ENCODE measurements at regions not wholly inside any gene's neighbourhood (a gene's known extent, or its start where the extent isn't known, plus 50 kb on each side); places are given as distances from the start of the nearest gene placed in this dataset.

- DNase-seq: no peak
Observed at GRCh38 chr6:119476024-119476423, 126.5 kb upstream of the MAN1A1 start.

DNA sequence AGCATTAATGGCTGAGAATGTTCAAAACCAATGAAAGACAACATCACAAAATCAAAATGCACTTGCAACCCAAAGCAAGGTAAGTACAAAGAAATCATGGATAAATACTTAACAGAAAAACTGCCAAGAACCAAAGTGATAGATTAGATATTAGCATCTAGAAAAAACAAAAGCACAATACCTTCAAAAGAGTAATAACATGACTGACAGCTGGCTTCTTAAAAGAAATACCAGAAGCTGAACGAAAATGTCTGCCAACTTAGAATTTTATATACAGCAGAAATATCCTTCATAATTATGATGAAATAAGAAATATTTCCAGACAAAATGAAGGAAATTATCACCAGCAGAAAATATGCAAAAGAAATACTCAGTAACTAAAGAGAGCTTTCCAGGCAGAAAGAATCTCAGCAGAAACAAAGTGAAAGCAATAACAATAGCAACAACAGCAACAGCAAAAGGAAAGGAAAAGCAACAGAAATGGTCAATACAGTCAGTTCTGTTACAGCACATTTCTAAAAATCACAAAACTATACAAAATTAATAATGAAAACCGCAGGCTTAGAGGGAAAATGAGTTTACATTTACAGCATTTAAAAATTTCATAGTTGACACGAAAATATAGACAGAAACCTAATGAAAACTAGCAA, 121.5 kb upstream of the MAN1A1 start:
- no peak for DNase-seq

DNA sequence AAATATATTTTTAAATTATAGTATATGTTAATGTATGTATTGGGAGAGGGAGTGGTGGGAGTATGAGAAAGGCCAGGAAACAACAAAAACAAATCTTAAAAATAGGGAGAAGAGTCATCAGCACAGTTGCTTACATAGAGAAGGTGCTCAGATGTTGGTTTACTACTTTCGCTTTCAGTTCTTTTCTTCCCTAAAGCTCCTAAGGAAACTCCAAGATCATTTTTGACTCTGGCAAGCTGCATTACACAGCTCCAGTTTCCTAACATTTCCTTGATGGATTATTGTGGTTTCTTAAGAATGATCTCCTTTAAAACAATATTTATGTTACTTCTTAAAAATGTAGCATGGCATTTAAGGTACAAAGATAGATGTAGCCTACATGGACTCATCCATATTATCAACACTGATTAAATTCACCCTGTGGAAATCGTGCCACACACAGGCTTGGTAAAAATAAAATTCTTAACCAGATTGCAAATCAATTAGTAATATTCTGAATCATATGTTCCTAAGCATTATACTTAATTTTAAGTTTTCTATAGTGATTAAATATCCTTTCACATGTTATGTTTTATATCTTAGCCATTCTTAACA, 118.0 kb upstream of the MAN1A1 start:
- no peak for DNase-seq

DNA sequence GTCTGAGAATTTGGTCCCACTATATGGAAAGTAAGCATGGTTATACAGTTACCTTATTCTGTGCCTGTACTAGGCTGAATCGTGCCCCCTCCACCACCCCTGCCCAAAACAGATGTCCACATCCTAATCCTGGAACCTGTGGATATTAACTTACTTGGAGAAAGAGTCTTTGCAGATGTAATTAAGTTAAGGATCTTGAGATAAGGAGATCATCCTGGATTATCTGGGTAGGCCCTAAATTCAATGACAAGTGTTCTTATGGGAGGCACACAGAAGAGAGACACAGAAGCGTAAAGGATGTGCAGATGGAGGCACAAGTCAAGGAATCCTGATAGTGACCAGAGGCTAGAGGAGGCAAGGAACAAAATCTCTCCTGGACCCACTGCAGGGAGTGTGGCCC, 116.7 kb upstream of the MAN1A1 start:
- DNase-seq: no peak

DNA sequence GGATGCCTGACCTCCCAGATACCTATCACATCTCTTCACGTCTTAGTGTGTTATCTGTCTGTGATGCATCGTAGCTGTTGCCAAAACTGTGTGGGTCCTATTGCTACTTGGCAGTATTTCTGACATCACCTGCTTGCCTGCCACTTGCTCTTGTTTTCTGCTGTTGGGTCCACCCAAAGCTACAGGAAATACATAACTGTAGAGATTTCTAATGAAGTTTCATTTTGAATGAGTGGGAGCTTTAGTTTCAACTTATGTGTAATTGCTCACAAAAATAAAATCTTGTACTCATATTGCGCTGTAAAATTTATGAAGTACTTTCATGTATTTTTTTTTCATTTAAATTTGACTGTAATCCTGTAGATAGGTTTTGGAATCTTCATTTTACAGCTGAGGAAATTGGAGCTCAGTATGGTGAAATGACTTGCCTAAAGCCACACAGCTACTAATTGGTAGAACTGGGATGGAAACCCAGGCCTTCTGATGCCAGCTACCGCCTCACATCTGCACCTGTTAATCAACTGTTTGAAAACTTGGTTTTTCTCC, 113.6 kb upstream of the MAN1A1 start:
- no peak for DNase-seq

DNA sequence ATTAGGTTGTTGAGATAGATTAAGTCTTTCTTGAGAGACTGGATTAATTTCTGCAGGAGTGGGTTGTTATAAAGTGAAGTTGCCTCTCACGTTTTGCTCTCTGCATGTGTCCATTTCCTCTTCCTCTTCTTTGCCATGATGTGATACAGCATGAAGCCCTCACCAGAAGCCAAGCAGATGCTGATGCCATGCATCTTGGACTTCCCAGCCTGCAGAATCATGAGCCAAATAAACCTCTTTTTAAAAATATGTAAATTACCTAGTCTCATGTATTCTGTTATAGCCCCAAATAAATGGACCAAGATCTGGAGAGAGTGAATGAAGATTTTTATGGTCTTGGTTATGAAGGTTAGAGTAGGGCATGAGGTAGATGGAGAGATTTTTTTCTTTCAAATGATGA, 111.6 kb upstream of the MAN1A1 start:
- no peak for DNase-seq

DNA sequence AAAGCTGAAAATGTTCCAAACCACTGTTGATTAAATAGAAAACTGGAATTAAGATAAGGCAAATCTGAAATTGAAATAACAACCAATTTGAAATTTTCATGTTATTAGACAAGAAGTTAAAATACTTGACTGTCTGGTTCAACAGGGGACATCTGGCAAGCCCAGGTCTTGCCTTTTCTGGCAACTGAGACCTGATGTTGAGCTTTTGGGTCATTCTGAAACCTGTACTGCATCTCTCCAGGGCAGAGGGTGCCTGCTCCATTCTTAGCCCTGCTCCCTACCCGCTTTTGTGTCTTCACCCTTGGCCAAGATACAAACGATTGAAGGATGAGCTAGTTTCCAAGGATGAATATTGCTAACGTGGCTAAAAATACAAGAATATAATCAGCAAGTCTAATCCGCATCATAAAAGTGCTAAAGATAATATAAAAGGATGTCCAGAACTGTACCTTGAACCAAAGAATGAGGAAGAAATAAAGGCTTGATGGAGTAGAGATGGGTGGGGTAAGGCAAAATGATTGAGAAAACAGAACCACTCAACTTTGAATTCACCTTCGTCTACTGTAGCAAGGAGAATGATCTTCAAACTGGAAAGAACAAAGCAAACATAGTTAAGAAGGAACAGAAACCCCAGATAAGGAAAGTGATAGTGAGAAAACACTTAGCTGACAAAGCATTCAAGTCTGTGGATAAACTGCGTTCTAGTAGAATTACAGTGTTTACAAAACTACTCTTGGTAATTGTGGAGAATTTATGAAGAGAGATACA, 109.8 kb upstream of the MAN1A1 start:
- no peak for DNase-seq

DNA sequence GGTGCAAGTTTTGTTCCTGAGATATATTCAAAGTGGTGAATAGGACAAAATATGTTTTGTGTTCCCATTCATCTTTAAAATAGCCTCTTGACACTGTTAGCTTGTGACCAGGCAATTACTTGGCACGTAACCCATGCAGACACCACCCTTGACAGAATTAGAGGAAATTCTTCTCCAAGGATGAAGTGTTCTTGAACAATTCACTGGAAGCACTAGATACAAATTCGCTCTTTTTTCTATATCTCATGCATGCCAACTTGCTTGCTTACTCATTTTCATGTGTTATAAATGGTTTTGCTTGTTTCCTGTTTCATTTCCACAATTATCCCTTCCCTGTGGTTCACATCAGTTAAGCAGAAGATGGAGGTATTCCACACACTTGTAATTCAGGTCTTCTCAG, 105.2 kb upstream of the MAN1A1 start:
- no peak for DNase-seq

DNA sequence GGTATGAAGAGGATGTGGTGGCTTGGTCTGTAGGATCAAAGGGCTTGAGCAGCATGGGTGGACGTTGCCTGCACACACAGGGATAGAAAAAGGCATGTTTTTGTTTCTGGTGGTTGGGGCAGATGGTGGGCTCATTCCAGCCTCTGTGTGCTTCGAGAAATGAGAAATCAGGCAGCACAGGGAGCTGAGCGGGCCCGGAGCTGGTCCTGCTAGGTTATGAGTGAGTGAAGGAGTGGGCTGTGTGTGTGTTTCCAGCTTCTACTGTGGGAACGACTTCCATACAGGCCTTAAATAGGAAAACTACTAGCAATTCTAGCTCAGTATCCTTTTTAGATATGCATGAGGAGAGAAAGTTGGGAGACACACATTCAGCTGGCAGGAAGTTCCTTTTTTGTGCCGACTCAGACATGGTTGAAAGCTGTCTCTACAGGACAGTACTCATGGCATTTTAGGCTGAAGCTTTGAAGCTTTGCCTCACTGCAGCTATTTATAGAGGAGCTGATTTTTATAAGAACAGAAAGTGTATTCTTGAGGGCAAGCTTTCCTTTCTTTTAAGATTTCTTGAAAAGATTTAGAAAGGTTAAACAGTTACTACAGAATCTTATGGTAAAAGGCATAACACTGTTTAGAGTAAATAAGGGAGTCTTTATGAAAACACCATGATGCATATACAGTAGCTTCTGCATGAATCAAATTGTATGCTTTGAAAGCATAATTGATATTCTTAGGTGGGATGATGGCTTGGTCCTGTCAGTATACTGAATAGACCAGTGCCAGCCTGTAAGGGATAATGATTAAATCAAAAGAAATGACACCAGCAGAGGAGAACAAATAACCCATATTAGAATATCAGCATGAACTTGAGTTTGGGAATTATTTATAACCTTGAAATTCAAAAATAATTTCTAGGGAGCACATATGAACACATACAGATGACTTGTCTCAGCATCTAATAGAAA, 104.0 kb upstream of the MAN1A1 start:
- no peak for DNase-seq

- no peak for DNase-seq
Observed at GRCh38 chr6:119449331-119450156, 100.0 kb upstream of the MAN1A1 start.

DNA sequence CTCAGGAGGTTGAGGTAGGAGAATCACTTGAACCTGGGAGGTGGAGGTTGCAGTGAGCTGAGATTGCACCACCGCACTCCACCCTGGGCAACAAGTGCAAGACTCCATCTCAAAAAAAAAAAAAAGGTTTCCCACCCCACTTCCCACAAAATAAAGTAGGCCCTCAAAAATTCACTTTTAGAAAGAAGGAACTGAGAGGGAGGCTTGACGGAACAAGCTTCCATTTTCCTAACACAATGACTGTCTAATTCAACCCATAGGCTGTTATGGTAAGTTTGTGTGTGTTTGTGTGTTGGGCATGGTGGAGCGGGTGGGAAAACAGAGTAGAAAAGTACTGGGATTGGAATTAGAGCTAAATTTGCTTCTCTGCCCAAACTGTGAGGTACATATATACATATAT, 98.4 kb upstream of the MAN1A1 start:
- DNase-seq: no peak

DNA sequence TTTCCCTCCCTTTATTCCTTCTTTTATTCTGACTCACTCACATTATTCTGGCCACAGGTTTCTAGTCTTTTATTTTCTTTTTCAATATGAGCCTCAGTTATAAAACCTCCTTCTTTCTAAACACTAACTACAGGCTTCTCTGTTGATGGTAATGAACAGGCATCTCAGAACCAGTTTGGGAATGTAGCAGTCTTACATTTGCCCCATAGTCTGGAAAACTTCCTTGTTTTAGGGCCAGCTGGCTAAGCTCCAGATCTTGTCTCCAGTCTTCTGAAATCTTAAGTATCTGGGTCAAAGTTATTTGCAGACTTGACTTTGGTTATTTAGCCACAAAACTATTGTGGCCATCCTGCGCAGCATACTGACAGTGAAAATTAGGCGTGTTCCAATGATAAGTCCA, 97.0 kb upstream of the MAN1A1 start:
- DNase-seq: no peak

DNA sequence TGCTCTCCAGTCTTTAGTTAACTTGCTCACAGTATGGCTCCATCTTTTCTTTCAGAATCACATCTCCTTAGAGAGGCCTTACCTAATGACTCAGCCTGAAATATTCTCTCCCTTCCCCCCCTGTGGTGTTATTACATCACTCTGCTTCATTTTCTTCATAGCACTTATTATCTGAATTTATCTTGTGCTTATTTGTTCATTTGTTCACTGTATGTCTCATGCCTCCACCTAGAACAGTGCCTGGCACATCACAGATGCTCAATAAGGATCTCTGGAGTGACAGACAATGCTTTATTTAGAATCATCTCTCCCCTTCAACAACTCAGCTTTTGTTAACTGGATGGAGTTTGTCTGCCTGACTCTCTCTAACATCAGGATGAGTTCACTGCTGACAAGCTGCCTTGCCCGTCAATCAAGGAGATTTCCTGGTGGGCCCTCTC, 96.6 kb upstream of the MAN1A1 start:
- no peak for DNase-seq

- no peak for DNase-seq
Observed at GRCh38 chr6:119445666-119446065, 96.1 kb upstream of the MAN1A1 start.

DNA sequence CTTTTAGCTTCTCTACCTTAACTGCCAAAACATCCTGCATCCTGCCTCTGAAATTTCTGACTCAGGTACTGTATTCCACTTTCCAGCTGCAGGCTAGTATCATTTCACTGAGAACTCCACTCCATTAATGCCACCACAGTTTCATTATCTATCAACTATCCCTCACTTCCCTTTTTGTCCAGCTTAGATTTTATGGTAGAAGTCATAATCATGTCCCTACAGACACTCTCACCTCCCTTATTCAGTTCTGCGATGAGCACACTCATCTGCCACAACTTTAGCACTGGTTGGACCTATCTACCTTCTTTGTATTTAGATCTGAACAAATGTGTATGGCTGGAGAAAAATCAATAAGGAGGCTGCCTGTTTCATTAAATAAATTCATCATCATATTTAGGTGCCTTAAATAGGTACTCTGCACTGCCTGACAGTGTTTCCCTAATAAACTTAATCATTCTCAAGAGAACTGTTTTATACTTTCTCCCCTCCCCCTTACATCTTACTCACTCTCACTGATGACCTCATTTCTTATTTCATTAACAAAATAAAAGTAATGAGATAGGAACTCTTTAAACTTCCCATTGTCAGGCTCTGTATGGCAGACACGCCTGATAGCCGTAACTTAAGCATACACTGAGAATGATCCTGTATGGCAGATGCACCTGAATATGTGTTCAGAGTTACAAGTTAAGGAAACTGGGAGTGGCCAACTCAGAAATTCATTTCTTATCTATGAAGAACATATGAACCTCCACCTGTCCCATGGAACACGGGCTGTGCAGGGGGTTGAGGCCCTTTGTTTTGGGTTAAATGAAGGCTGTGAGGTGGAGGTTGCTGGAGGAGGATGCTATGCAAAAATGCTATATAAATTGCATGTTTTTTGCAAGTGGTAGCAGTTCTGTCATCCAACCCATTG, 95.3 kb upstream of the MAN1A1 start:
- DNase-seq: no peak

- DNase-seq: no peak
Observed at GRCh38 chr6:119443993-119444641, 94.6 kb upstream of the MAN1A1 start.

GRCh38 chr6:119442776-119443184, 93.2 kb upstream of the MAN1A1 start:
- no peak for DNase-seq

DNA sequence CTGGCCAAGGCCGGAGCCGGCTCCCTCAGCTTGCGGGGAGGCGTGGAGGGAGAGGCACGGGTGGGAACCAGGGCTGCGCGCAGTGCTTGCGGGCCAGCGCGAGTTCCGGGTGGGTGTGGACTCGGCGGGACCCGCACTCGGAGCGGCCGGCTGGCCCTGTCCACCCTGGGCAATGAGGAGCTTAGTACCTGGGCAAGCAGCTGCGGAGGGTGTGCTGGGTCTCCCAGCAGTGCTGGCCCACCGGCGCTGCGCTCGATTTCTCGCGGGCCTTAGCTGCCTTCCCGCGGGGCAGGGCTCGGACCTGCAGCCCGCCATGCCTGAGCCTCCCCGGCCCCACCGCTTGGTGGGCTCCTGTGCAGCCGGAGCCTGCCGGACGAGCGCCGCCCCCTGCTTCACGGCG, 91.4 kb upstream of the MAN1A1 start:
- DNase-seq: no peak

- no peak for DNase-seq
Observed at GRCh38 chr6:119436583-119436982, 87.0 kb upstream of the MAN1A1 start.

- no peak for DNase-seq
Observed at GRCh38 chr6:119431799-119432198, 82.2 kb upstream of the MAN1A1 start.

Data from DMS79 (cell line).